KOPT-K1 (cell line): ENCODE measurements at regions not wholly inside any gene's neighbourhood (a gene's known extent, or its start where the extent isn't known, plus 50 kb on each side); places are given as distances from the start of the nearest gene placed in this dataset.

Experiments
- H3K27ac ChIP-seq: fragments of 200-600 bp; sonication (generic); 2 replicates; pipeline ENCODE4 v1.5.1; 2016; ENCODE audit warnings: antibody characterized with exemption, mild to moderate bottlenecking, low read depth, low read length; ENCODE audit not compliant: poor library complexity, severe bottlenecking
- H3K36me3 ChIP-seq: fragments of 200-600 bp; sonication (generic); 2 replicates; pipeline ENCODE4 v1.5.1; 2017; ENCODE audit warnings: antibody characterized with exemption, mild to moderate bottlenecking, low read length, moderate library complexity; ENCODE audit not compliant: insufficient read depth
- H3K9me3 ChIP-seq: fragments of 200-600 bp; sonication (generic); 2 replicates; pipeline ENCODE4 v1.5.1; 2017; ENCODE audit warnings: antibody characterized with exemption, low read length, mild to moderate bottlenecking; ENCODE audit not compliant: insufficient read depth, poor library complexity, severe bottlenecking

- no peak overlapping the region for H3K27ac ChIP-seq
- no peaks in the 10 kb centered on the region for H3K9me3 ChIP-seq
These were observed 60.7 kb upstream of the RNF24 start for GRCh38 chr20:4076033-4076432.

DNA sequence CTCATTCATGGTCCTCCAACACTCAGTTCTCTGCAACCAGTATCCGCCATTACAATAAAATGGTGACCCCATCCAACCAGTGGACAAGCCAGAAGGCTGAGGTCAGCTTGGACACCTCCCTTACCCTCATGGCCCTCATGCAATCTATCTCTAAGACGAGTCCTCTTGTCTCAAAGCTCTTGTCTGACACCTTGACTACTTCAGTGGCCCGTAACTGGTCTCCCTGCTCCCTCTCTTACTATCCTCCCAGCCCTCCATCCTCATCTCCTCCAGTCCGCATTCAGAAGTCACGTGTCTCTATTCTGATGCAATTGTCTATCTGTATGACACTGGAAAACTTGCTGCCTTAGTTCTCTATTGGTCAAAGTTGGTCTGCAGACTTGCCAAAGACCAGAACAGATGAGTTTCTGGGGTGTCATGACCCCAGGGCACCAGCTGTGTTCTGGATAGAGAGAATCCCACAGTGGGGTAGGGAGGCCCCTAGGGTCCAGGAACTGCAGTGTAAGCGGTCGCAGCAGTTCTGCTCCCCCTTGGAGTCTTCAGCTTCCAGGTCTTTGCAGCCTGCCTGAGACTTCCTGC is 59.6 kb upstream of the RNF24 start:
- peaks cover 6% of the 10 kb centered on the region for H3K9me3 ChIP-seq
- H3K27ac ChIP-seq = peak overlapping the region; percentile 33
- no peaks in the 10 kb centered on the region for H3K36me3 ChIP-seq

More at GRCh38 chr20:4076033-4076432, 60.7 kb upstream of the RNF24 start:
- H3K36me3 ChIP-seq = no peaks in the 10 kb centered on the region

DNA sequence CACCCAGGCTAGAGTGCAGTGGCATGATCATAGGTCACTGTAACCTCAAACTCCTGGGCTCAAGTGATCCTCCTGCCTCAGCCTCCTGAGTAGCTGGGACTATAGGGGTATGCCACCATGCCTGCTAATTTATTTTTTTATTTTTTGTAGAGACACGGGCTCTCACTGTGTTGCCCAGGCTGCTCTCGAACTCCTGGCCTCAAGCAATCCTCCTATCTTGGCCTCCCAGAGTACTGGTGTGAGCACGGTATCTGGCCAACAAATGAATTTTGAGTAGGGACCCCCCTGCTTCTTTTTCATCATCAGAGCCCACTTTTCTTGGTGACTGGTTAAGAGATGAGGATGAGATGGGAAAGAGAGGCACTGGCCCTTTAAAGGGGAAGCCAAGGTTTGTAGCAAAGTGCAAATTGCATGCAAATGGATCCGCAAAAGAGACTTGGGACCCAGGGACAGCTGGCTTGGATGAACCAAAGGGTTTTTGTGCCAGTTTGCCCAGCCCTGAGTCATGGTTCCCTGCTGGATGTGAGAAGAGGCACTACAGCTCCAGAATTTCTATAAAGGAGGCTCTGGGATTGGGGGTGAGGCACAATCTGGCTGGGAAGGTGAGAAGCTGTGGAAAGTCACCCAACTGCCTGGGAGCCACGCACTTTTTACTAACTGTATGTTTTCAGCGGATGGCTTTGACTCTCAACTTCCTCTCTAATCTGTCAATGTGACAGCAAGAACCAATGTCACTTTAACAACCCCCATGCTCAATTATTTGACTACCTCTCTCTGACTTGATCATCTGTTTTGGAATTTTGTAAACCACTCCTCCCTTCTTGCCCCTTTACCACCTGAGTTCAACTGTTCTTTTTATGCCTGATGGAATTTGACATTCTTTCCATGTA is 58.7 kb upstream of the RNF24 start:
- H3K9me3 ChIP-seq = peaks cover 6% of the 10 kb centered on the region
- H3K27ac ChIP-seq = peak overlapping the region; percentile 33
- no peaks in the 10 kb centered on the region for H3K36me3 ChIP-seq

DNA sequence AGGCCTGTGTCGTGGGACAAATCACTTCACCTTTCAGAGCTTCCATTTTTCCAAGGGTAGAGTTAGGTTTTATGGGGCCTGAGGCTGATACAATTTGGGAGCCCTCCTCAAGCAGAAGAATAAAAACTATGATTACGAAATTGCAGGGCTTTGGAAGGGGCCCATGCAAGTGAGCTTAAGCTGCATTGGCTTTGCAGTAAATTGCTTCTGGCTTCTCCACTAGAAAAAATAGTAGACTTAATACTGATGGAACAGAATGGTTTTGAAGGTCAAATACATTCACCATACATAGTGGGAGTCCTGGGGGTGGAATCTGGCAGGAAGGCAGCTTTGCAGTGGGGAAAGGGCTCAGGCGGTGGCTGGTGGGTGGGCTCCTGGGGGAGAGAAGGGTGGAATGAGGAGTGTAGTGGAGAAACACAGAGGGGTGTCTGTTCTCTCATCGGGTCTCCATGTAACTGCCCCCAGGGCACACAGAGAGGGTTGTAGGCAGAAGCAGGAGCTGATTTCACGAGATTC is 55.9 kb upstream of the RNF24 start:
- H3K27ac ChIP-seq = no peak overlapping the region

GRCh38 chr20:4070323-4071177 is 55.2 kb upstream of the RNF24 start:
- Histone ChIP-seq H3K36me3 (no peaks in the 10 kb centered on the region), H3K27ac (no peak overlapping the region), H3K9me3 (peaks cover 6% of the 10 kb centered on the region)

More for the DNA sequence above, 55.9 kb upstream of the RNF24 start:
- Histone ChIP-seq H3K9me3 (peaks cover 6% of the 10 kb centered on the region), H3K36me3 (no peaks in the 10 kb centered on the region)

GRCh38 chr20:4069751-4070150 is 54.4 kb upstream of the RNF24 start:
- Histone ChIP-seq H3K36me3 (no peaks in the 10 kb centered on the region), H3K9me3 (peaks cover 6% of the 10 kb centered on the region), H3K27ac (no peak overlapping the region)

DNA sequence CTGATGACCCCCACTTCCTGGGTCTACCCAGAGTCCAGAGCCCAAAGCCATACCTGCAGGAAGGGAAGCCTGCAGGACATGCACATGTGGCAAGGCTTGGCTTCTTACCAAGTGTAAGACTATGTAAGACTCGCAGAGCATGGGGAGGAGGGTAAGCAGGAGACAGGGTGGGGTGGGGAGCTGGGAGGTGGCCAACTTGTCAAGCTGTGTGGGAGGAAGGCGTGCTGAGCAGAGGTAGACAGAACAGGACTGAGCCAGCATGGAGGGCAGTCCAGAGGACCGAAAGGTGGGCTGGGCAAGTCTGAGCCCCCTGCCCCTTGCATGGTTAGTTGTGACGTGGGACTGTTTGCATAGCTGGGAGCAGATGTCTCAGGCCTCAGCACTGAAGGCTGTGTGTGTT is 53.4 kb upstream of the RNF24 start:
- Histone ChIP-seq H3K27ac (peak overlapping the region; percentile 89), H3K9me3 (peaks cover 6% of the 10 kb centered on the region), H3K36me3 (no peaks in the 10 kb centered on the region)

GRCh38 chr20:4067600-4068261 is 52.4 kb upstream of the RNF24 start:
- H3K27ac ChIP-seq = peak overlapping the region; percentile 89
- peaks cover 6% of the 10 kb centered on the region for H3K9me3 ChIP-seq
- no peaks in the 10 kb centered on the region for H3K36me3 ChIP-seq

DNA sequence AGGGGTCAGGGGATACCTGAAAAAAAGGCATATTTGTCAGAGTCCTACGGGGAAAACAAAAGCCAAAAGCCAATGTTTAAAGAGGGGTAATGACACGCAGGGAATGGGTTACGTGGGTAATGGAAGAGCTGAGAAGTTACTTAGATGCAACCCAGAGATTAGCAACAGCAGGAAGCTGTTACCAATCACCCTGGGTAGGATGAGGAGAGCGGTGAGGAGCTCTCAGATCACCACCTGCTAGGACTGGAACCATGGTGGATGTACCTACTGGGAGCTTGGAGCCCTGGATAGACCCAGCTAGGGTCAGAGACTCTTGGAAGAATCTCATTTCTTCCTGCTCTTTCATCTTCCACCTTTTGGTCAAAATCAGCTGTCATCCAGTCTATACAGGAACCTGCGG is 51.2 kb upstream of the RNF24 start:
- peaks cover 6% of the 10 kb centered on the region for H3K9me3 ChIP-seq
- H3K36me3 ChIP-seq = no peaks in the 10 kb centered on the region
- peak overlapping the region; percentile 89 for H3K27ac ChIP-seq

GRCh38 chr20:4065391-4065844 is 50.1 kb upstream of the RNF24 start:
- H3K27ac ChIP-seq = peak overlapping the region; percentile 89
- H3K9me3 ChIP-seq = peaks cover 3% of the 10 kb centered on the region
- no peaks in the 10 kb centered on the region for H3K36me3 ChIP-seq
